ENCODE measurements at regions not wholly inside any gene's neighbourhood (a gene's known extent, or its start where the extent isn't known, plus 50 kb on each side); places are given as distances from the start of the nearest gene placed in this dataset.

DNA sequence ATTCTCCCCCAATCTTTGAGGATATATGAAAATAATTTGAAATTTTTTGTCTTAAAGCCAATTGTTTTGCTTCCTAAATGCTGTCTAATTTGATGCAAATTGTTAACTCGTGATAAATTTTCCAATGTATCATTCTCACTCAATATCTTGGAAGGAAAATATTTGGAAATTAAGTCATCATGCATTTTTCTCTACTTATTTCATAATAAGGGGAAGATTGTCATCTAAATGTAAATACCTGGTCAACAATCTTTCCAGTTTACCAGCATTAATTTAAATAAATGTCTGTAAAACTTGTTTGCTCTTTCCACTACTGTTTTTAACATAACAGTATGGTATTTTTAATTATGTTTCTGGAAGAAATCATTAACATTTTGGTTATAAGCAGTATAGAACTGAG, 78.3 kb upstream of the KCTD3 start:
- H3K27ac ChIP-seq = no peak overlapping the region
- 71 to 79% methylated on average over 1 of the region's 1 CpG for WGBS, 2 donors
- TF ChIP-seq EP300 (IDR thresholded peaks at IDR 0.05) (no peak), POLR2A (IDR thresholded peaks at IDR 0.05) (no peak)
- TF ChIP-seq, protein P1, sequence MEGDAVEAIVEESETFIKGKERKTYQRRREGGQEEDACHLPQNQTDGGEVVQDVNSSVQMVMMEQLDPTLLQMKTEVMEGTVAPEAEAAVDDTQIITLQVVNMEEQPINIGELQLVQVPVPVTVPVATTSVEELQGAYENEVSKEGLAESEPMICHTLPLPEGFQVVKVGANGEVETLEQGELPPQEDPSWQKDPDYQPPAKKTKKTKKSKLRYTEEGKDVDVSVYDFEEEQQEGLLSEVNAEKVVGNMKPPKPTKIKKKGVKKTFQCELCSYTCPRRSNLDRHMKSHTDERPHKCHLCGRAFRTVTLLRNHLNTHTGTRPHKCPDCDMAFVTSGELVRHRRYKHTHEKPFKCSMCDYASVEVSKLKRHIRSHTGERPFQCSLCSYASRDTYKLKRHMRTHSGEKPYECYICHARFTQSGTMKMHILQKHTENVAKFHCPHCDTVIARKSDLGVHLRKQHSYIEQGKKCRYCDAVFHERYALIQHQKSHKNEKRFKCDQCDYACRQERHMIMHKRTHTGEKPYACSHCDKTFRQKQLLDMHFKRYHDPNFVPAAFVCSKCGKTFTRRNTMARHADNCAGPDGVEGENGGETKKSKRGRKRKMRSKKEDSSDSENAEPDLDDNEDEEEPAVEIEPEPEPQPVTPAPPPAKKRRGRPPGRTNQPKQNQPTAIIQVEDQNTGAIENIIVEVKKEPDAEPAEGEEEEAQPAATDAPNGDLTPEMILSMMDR (IDR thresholded peaks at IDR 0.05) = no peak

GRCh38 chr1:215489771-215490565, 77.1 kb upstream of the KCTD3 start:
- Histone ChIP-seq H3K9me3 (peaks cover 0 to 7% (median 0%) of the 10 kb centered on the region in 4 donors), H3K27me3 (no peaks in the 10 kb centered on the region), H3K27ac (no peak overlapping the region), H3K4me1 (no peaks in the 10 kb centered on the region), H3K4me3 (no peak overlapping the region), H3K36me3 (no peaks in the 10 kb centered on the region)
- TF ChIP-seq, protein P1 (IDR thresholded peaks at IDR 0.05) = no peak
- no peak for TF ChIP-seq EP300 (IDR thresholded peaks at IDR 0.05)
- no peak for TF ChIP-seq POLR2A (IDR thresholded peaks at IDR 0.05)
- no peak for DNase-seq (ENCODE audit: low spot score in 2 of 2)
- 47 to 49% methylated on average over 3 of the region's 3 CpGs for WGBS, 2 donors

More for the DNA sequence above, 78.3 kb upstream of the KCTD3 start:
- H3K4me3 ChIP-seq = no peak overlapping the region
- H3K9me3 ChIP-seq = peaks cover 0 to 7% (median 0%) of the 10 kb centered on the region in 4 donors
- no peak for DNase-seq (ENCODE audit: low spot score in 2 of 2)
- no peaks in the 10 kb centered on the region for H3K36me3 ChIP-seq
- no peaks in the 10 kb centered on the region for H3K4me1 ChIP-seq
- no peaks in the 10 kb centered on the region for H3K27me3 ChIP-seq

GRCh38 chr1:215497528-215497927, 69.6 kb upstream of the KCTD3 start:
- H3K4me1 ChIP-seq = no peaks in the 10 kb centered on the region
- no peak overlapping the region for H3K27ac ChIP-seq
- 76% methylated on average over 7 of the region's 7 CpGs for WGBS, 2 donors
- H3K9me3 ChIP-seq = peaks cover 0 to 3% (median 0%) of the 10 kb centered on the region in 4 donors
- no peak for DNase-seq (ENCODE audit: low spot score in 2 of 2)
- no peaks in the 10 kb centered on the region for H3K36me3 ChIP-seq
- no peaks in the 10 kb centered on the region for H3K27me3 ChIP-seq
- TF ChIP-seq EP300 (IDR thresholded peaks at IDR 0.05) = no peak
- TF ChIP-seq, protein P1 (IDR thresholded peaks at IDR 0.05) = no peak
- no peak for TF ChIP-seq POLR2A (IDR thresholded peaks at IDR 0.05)
- H3K4me3 ChIP-seq = no peak overlapping the region

GRCh38 chr1:215501496-215501895, 65.6 kb upstream of the KCTD3 start:
- TF ChIP-seq, protein P1 (IDR thresholded peaks at IDR 0.05) = no peak
- TF ChIP-seq EP300 (IDR thresholded peaks at IDR 0.05) = no peak
- no peak for TF ChIP-seq POLR2A (IDR thresholded peaks at IDR 0.05)
- Histone ChIP-seq H3K4me1 (no peaks in the 10 kb centered on the region), H3K27me3 (no peaks in the 10 kb centered on the region), H3K36me3 (no peaks in the 10 kb centered on the region), H3K27ac (no peak overlapping the region), H3K9me3 (no peaks in the 10 kb centered on the region), H3K4me3 (no peak overlapping the region)
- WGBS, 2 donors = 85 to 90% methylated on average over 4 of the region's 4 CpGs
- no peak for DNase-seq (ENCODE audit: low spot score in 2 of 2)

- Histone ChIP-seq H3K36me3 (no peaks in the 10 kb centered on the region), H3K9me3 (peaks cover 0 to 2% (median 0%) of the 10 kb centered on the region in 4 donors), H3K4me3 (no peak overlapping the region), H3K27me3 (no peaks in the 10 kb centered on the region), H3K27ac (no peak overlapping the region), H3K4me1 (no peaks in the 10 kb centered on the region)
- no peak for TF ChIP-seq EP300 (IDR thresholded peaks at IDR 0.05)
- TF ChIP-seq, protein P1 (IDR thresholded peaks at IDR 0.05) = no peak
- TF ChIP-seq POLR2A (IDR thresholded peaks at IDR 0.05) = no peak
- no peak for DNase-seq (ENCODE audit: low spot score in 2 of 2)
- WGBS, 2 donors = 90 to 96% methylated on average over 1 of the region's 1 CpG
These were observed 65.0 kb upstream of the KCTD3 start for GRCh38 chr1:215502081-215502480.

All from tibial nerve (tissue), 4 donors.